ENCODE measurements at regions not wholly inside any gene's neighbourhood (a gene's known extent, or its start where the extent isn't known, plus 50 kb on each side); places are given as distances from the start of the nearest gene placed in this dataset.

- TF ChIP-seq, protein P1, sequence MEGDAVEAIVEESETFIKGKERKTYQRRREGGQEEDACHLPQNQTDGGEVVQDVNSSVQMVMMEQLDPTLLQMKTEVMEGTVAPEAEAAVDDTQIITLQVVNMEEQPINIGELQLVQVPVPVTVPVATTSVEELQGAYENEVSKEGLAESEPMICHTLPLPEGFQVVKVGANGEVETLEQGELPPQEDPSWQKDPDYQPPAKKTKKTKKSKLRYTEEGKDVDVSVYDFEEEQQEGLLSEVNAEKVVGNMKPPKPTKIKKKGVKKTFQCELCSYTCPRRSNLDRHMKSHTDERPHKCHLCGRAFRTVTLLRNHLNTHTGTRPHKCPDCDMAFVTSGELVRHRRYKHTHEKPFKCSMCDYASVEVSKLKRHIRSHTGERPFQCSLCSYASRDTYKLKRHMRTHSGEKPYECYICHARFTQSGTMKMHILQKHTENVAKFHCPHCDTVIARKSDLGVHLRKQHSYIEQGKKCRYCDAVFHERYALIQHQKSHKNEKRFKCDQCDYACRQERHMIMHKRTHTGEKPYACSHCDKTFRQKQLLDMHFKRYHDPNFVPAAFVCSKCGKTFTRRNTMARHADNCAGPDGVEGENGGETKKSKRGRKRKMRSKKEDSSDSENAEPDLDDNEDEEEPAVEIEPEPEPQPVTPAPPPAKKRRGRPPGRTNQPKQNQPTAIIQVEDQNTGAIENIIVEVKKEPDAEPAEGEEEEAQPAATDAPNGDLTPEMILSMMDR (IDR thresholded peaks at IDR 0.05), result no peak
- no peak for TF ChIP-seq EP300 (IDR thresholded peaks at IDR 0.05)
Measured at GRCh38 chr11:90587896-90588295, 365.0 kb upstream of the CHORDC1 start.
